Midbrain (tissue), 1 donor: ENCODE measurements at regions not wholly inside any gene's neighbourhood (a gene's known extent, or its start where the extent isn't known, plus 50 kb on each side); places are given as distances from the start of the nearest gene placed in this dataset.

ENCODE experiments used
- DNase-seq: peaks from one replicate; lab custom pipeline; 2025; lab: John Stamatoyannopoulos, UW

DNA sequence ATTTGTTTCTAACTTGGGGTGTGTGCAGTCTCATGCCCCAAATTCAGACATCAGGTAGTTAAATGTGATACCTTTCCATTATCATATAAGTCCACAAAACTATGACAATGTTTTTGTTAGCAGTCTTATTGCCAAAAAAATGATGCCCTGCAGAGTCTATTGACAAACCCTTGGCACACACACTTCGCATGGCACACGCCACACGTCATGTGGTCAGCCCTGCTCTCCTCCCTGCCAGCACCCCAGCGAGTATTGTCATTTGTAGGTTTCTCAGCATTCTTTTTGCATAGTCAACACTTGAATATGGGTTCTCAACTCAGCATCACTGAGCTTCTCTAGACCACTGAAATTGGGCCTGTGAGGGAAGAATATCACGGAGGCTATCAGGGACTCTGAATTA, 356.0 kb downstream of the INHBA start:
- no peak for DNase-seq

- no peak for DNase-seq
Measured at GRCh38 chr7:41339913-41340676, 362.8 kb downstream of the INHBA start.

DNA sequence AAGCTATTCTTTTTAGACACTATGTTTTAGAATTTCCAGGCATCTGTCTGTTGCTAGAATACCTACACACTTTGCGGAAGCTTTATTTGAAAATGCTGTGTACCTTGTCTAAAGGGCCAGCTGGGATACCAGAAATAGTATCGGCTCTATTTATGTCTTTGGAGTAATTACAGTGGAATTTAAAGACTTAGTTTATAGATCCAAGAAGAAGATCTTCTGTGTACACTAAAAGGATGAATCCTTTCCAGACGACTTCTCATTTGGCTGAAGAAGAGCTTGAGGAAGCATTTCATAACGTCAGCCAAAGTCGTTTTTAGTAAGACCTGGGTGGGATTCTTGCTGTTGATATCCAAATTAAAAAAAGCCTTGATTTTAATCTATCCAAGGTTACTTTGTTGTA, 365.9 kb downstream of the INHBA start:
- no peak for DNase-seq

- no peak for DNase-seq
Measured at GRCh38 chr7:41336455-41336952, 366.4 kb downstream of the INHBA start.

- DNase-seq = no peak
Measured at GRCh38 chr7:41334071-41334862, 368.6 kb downstream of the INHBA start.

DNA sequence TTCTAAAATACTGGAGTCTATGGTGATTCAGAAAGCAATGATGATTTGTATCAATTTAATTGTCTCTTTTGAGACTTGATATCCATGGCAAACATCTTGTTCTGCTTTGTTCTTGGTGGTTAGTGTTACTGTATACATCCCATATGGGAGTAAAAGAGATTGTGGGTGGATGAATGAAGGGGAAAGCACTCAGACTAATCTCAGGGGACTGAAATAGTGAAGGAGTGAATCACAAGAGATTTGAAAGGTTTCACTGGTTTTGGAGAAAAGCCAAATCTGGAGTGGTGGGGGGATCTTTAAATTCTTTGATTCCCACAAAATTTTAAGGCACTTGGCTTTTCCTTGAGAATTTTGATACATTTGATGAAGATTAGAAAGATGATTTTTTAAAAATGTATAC, 369.4 kb downstream of the INHBA start:
- DNase-seq = no peak

- DNase-seq = no peak
Measured at GRCh38 chr7:41331194-41331593, 371.7 kb downstream of the INHBA start.

DNA sequence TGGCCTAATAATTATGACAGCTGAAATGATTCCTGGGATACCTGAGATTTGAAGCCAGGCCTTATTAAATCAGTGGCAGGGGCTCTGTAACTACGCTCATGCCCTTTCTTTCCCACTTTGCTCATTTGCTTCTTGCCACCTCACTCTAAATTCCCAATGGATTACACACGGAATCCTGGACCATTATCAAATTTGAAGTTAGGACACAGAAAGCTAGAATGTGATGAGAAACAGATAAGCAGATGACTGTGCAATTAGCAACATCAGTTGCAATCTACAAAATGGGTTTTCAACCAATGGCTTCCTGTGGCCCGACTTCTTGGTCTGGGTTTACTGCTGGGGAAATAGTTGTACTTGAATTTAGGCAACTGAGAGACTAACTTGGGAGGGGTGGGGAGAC, 374.3 kb downstream of the INHBA start:
- DNase-seq = no peak

DNA sequence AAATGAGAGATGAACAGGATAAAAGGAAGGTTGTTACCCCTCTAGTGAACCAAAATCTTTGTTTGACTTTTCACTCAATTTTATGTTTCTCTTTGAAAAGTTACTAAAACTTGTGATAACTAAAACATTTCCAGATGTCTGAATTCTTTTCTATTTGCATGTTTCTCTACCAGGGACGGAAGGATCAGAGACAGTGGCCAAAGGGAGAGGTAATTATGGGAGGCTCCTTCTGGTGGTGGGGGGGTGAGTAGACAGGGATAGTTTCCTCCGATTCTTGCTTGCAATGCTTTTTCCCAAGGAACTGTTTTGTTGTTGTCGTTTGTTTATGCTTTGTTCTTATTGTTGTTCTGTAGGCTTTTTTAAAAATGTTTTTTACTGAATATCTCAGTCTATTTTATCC, 374.8 kb downstream of the INHBA start:
- no peak for DNase-seq

GRCh38 chr7:41326616-41327015, 376.3 kb downstream of the INHBA start:
- DNase-seq = no peak

DNA sequence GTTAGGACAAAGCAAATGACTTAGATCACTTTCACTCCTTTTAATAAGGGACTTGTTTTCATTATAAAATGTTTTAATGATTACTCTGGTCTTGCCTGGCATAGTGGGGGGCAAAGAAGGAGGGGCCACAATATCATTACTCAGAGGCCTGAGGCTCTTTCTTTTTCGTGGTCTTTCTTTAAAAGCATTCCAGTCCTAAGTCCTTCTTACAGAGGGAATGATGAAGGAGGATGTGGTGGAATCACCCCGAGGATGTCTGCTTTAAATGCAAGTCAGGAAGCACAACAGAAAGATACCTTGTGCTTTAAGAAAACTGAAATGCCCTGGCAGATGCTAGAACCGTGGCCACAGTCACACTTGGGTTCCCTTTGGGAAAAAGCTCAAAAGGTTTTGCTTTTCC, 379.1 kb downstream of the INHBA start:
- DNase-seq = no peak

GRCh38 chr7:41319581-41319980, 383.3 kb downstream of the INHBA start:
- DNase-seq = no peak

DNA sequence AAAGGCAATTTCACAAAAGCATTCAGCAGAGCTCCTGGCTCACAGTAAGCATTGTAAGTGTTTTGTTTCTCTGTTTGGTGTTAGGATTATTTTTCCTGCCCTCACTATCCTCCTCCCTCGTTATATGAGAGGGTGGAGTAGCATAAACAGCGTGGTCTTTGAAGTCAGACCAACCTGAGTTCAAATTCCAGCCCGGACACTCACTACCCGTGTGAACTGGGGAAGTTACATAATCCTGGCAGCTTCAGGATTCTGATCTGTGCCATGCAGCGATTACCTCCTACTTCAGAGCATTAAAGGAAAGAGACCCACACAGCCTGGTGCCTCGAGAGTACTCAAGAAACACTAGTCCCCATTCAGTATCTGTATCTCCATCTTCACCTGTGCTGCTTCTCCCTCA, 386.5 kb downstream of the INHBA start:
- no peak for DNase-seq

- no peak for DNase-seq
Measured at GRCh38 chr7:41315764-41316163, 387.1 kb downstream of the INHBA start.

DNA sequence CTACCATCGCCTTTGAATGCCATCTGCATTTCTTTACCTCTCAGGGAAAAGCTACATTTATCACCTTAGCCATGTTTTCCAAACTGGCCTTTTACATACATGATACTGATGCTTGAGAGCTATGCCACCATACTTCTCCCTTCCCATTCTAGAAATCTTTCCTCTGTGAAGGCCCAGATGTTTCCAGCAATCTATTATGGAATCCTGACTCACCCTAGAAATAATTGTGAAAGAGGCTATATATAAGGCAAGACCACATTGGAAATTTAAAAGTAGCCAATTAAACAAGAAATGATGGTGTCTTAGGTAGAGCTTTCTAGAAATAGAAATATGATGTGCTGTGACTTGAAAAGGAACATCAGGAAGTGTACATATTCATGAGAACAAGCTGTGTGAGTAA, 389.7 kb downstream of the INHBA start:
- DNase-seq = no peak

DNA sequence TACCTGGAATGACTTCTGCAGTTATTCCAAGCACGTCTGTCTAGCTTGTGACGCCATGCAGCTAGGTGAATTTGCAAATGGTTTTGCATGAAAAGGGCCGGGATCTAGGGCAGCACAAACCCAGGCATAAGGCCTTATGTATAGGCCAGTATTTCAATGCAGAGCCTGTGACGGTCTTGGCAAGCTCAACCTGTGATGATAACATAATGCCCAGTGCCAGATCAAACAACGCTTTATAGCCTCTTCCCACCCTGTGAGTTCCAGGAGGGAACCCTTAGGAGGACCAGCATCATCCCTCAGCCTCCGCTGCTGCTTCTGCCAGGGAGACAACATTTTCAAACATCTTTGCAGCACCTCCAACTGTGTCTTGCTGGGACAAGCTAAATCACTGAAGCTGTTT, 390.7 kb downstream of the INHBA start:
- no peak for DNase-seq

GRCh38 chr7:41311301-41311700, 391.6 kb downstream of the INHBA start:
- no peak for DNase-seq

DNA sequence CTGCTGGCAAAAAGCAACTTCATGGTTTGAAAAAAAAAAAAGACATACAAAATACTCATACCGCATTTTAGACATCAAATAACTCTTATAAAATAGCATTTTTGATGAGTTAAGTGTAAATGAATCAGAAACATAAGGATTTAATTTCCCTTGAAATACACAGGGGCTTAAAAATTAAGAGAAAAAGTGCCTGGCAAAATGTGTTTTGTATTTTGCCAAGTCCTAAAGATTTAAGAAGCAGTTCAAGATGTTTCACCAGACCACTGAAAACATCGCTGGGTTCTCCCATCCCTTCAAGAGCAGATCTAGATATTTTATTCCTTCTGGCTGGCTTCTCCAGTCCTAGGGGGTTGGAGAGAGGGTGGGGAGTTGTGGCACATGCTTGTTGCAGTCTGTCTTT, 396.4 kb downstream of the INHBA start:
- no peak for DNase-seq

GRCh38 chr7:41305001-41305400, 397.9 kb downstream of the INHBA start:
- no peak for DNase-seq

GRCh38 chr7:41303709-41304108, 399.2 kb downstream of the INHBA start:
- DNase-seq = no peak

- no peak for DNase-seq
Measured at GRCh38 chr7:41298409-41298808, 404.5 kb downstream of the INHBA start.

DNA sequence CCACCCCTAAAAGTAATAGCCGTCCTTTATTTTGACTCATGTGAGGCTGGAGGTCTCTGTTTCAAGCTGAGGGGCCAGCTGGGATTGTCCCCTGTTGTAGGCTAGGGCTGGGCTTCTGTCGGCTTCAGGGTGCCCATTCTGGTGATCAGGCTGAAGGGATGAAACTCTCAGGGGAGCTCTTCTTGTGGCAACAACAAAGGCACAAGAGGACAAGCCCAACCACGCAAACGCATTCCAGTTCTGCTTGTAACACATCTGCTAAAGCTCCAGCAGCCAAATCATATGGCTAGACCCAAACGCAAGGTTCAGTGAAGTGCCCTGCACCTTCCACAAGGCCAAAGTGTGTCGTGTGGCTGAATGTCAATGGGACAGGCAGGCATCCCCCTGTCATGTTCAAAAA, 405.7 kb downstream of the INHBA start:
- no peak for DNase-seq

DNA sequence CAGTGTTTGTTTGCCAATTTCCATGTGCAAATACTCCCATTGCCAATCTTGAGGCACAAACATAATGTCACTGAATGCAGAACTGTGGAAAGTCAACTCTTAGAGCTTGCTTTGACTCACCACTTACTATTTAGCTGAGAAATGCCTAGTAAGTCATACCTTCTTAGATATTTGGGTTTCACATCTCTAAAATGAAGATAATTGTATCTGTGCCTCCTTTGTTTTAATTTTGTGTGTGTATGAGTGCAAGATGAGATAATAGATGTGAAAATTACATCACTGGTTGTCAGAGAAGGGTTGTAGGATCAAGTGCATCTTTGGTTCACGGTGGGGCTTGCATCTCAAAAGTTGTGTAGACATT, 407.5 kb downstream of the INHBA start:
- no peak for DNase-seq
